ENCODE measurements at regions not wholly inside any gene's neighbourhood (a gene's known extent, or its start where the extent isn't known, plus 50 kb on each side); places are given as distances from the start of the nearest gene placed in this dataset.
"Not testable (repeated sequence)": the region's sequence is repeated elsewhere in the genome, so short reads cannot be mapped to it uniquely, and the experiment has no call there.

- Histone ChIP-seq H3K27ac (ENCODE audit: low read depth, low read length, poor library complexity, severe bottlenecking) (no peak overlapping the region), H3K79me2 (ENCODE audit: insufficient read depth, low read depth, low read length) (no peaks in the 10 kb centered on the region), H4K20me1 (ENCODE audit: insufficient read depth, low read length) (no peaks in the 10 kb centered on the region), H3K4me3 (ENCODE audit: low read depth, low read length, poor library complexity, severe bottlenecking) (no peak overlapping the region), H2AFZ (ENCODE audit: low read length) (peak overlapping the region; percentile 65; the same call in 1 of the 2 replicates), H3K4me1 (ENCODE audit: insufficient read depth, low read length, poor library complexity, severe bottlenecking) (peaks cover 25% of the 10 kb centered on the region), H3K9me2 (ENCODE audit: insufficient read depth, low read length) (no peaks in the 10 kb centered on the region), H3K9me3 (ENCODE audit: low read length) (peaks cover 9% of the 10 kb centered on the region; the same call in 1 of the 2 replicates), H3K4me2 (ENCODE audit: low read length) (peak overlapping the region; percentile 43), H3K36me3 (ENCODE audit: insufficient read depth, low read length) (no peaks in the 10 kb centered on the region)
- DNase-seq (ENCODE audit: low spot score), result no peak
- intact Hi-C loops (cut with micrococcal nuclease; ENCODE audit: unreplicated experiment), result no loop called here
- ChIA-PET CTCF (ENCODE audit: unreplicated experiment) (no interaction called here), POLR2A (interaction anchor here (0.8 to 1.0 kb wide), 3 partner anchors 9 to 25 kb away, joined by 3 to 4 read pairs (median 4); no protein-coding TSS in a partner anchor)
- TF ChIP-seq, protein P1, sequence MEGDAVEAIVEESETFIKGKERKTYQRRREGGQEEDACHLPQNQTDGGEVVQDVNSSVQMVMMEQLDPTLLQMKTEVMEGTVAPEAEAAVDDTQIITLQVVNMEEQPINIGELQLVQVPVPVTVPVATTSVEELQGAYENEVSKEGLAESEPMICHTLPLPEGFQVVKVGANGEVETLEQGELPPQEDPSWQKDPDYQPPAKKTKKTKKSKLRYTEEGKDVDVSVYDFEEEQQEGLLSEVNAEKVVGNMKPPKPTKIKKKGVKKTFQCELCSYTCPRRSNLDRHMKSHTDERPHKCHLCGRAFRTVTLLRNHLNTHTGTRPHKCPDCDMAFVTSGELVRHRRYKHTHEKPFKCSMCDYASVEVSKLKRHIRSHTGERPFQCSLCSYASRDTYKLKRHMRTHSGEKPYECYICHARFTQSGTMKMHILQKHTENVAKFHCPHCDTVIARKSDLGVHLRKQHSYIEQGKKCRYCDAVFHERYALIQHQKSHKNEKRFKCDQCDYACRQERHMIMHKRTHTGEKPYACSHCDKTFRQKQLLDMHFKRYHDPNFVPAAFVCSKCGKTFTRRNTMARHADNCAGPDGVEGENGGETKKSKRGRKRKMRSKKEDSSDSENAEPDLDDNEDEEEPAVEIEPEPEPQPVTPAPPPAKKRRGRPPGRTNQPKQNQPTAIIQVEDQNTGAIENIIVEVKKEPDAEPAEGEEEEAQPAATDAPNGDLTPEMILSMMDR (conservative IDR thresholded peaks at IDR 0.05; ENCODE audit: low read length), result no peak
- no peak for TF ChIP-seq EZH2phosphoT487 (IDR thresholded peaks at IDR 0.05; ENCODE audit: borderline replicate concordance, low read depth, low read length)
- BruUV-seq (replicated peaks), result no TSS peak
Measured at GRCh38 chr9:124174433-124174832, 83.3 kb upstream of the NEK6 start.

DNA sequence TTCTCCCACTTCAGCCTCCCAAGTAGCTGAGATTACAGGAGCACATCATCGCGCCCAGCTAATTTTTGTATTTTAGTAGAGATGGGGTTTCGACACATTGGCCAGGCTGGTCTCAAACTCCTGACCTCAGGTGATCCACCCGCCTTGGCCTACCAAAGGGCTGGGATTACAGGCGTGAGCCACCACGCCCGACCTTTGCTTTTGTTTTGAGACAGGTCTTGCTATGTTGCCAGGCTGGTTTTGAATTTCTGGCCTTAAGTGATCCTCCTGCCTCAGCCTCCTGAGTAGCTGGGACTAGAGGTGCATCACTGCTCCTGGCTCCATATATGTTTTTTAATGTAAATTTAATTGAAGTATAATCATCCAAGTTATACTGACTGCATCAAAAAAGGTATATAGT is 80.2 kb upstream of the NEK6 start:
- BruUV-seq (replicated peaks); H3K36me3 ChIP-seq (ENCODE audit: insufficient read depth, low read length); H2AFZ ChIP-seq (ENCODE audit: low read length); H3K4me3 ChIP-seq (ENCODE audit: low read depth, low read length, poor library complexity, severe bottlenecking); intact Hi-C loops (cut with micrococcal nuclease; ENCODE audit: unreplicated experiment); H4K20me1 ChIP-seq (ENCODE audit: insufficient read depth, low read length); H3K4me2 ChIP-seq (ENCODE audit: low read length); CTCF ChIA-PET (ENCODE audit: unreplicated experiment); H3K79me2 ChIP-seq (ENCODE audit: insufficient read depth, low read depth, low read length); H3K27ac ChIP-seq (ENCODE audit: low read depth, low read length, poor library complexity, severe bottlenecking); H3K9me3 ChIP-seq (ENCODE audit: low read length); POLR2A ChIA-PET; H3K9me2 ChIP-seq (ENCODE audit: insufficient read depth, low read length); DNase-seq (ENCODE audit: low spot score): not testable (repeated sequence)
- peaks cover 10% of the 10 kb centered on the region for H3K4me1 ChIP-seq (ENCODE audit: insufficient read depth, low read length, poor library complexity, severe bottlenecking)

GRCh38 chr9:124179196-124180071 is 78.3 kb upstream of the NEK6 start:
- no peak for TF ChIP-seq EZH2phosphoT487 (IDR thresholded peaks at IDR 0.05; ENCODE audit: borderline replicate concordance, low read depth, low read length)
- TF ChIP-seq, protein P1 (conservative IDR thresholded peaks at IDR 0.05; ENCODE audit: low read length), result no peak
- H3K4me3 ChIP-seq (ENCODE audit: low read depth, low read length, poor library complexity, severe bottlenecking), result no peak overlapping the region
- no peaks in the 10 kb centered on the region for H4K20me1 ChIP-seq (ENCODE audit: insufficient read depth, low read length)
- H3K9me3 ChIP-seq (ENCODE audit: low read length), result no peaks in the 10 kb centered on the region
- H2AFZ ChIP-seq (ENCODE audit: low read length), result no peak overlapping the region
- POLR2A ChIA-PET, result no interaction called here
- H3K79me2 ChIP-seq (ENCODE audit: insufficient read depth, low read depth, low read length), result no peaks in the 10 kb centered on the region
- H3K27ac ChIP-seq (ENCODE audit: low read depth, low read length, poor library complexity, severe bottlenecking), result no peak overlapping the region
- no TSS peak for BruUV-seq (replicated peaks)
- CTCF ChIA-PET (ENCODE audit: unreplicated experiment), result no interaction called here
- H3K4me2 ChIP-seq (ENCODE audit: low read length), result no peak overlapping the region
- no peak for DNase-seq (ENCODE audit: low spot score)
- no peaks in the 10 kb centered on the region for H3K36me3 ChIP-seq (ENCODE audit: insufficient read depth, low read length)
- no peaks in the 10 kb centered on the region for H3K9me2 ChIP-seq (ENCODE audit: insufficient read depth, low read length)
- intact Hi-C loops (cut with micrococcal nuclease; ENCODE audit: unreplicated experiment), result no loop called here
- peaks cover 3% of the 10 kb centered on the region for H3K4me1 ChIP-seq (ENCODE audit: insufficient read depth, low read length, poor library complexity, severe bottlenecking)

Measured in OCI-LY7 (cell line).